ENCODE measurements at regions not wholly inside any gene's neighbourhood (a gene's known extent, or its start where the extent isn't known, plus 50 kb on each side); places are given as distances from the start of the nearest gene placed in this dataset.
A peak's percentile ranks its signal among the peaks of the same experiment; 100 is the strongest.

- H3K36me3 Mint-ChIP-seq (ENCODE audit: low read depth), result no peaks in the 10 kb centered on the region
- no peaks in the 10 kb centered on the region for H3K9me3 Mint-ChIP-seq
- no peak for TF ChIP-seq CTCF (IDR thresholded peaks at IDR 0.05; ENCODE audit: unreplicated experiment in 3 of 3)
- H3K4me3 Mint-ChIP-seq, result no peak overlapping the region
- no peaks in the 10 kb centered on the region for H3K4me1 Mint-ChIP-seq
- H3K27me3 Mint-ChIP-seq (ENCODE audit: low read depth), result peaks cover 9% of the 10 kb centered on the region
- no peak overlapping the region for H3K27ac Mint-ChIP-seq
These were observed 208.5 kb upstream of the DAB1 start for GRCh38 chr1:57632401-57632800.

- H3K27ac Mint-ChIP-seq, result no peak overlapping the region
- H3K4me3 Mint-ChIP-seq, result no peak overlapping the region
- H3K4me1 Mint-ChIP-seq, result peaks cover 17% of the 10 kb centered on the region
- no peaks in the 10 kb centered on the region for H3K27me3 Mint-ChIP-seq (ENCODE audit: low read depth)
- H3K36me3 Mint-ChIP-seq (ENCODE audit: low read depth), result no peaks in the 10 kb centered on the region
- no peak for TF ChIP-seq CTCF (IDR thresholded peaks at IDR 0.05; ENCODE audit: unreplicated experiment in 3 of 3)
- no peaks in the 10 kb centered on the region for H3K9me3 Mint-ChIP-seq
These were observed 203.8 kb upstream of the DAB1 start for GRCh38 chr1:57627612-57628011.

GRCh38 chr1:57623791-57624538 lies 200.1 kb upstream of the DAB1 start:
- no peaks in the 10 kb centered on the region for H3K27me3 Mint-ChIP-seq (ENCODE audit: low read depth)
- peak overlapping the region in 1 of 3 experiments; percentile 29 for H3K27ac Mint-ChIP-seq
- H3K4me1 Mint-ChIP-seq, result peaks cover 17% of the 10 kb centered on the region
- H3K9me3 Mint-ChIP-seq, result no peaks in the 10 kb centered on the region
- TF ChIP-seq CTCF (IDR thresholded peaks at IDR 0.05; ENCODE audit: unreplicated experiment in 3 of 3), result no peak
- no peak overlapping the region for H3K4me3 Mint-ChIP-seq
- no peaks in the 10 kb centered on the region for H3K36me3 Mint-ChIP-seq (ENCODE audit: low read depth)

GRCh38 chr1:57623039-57623790 lies 199.4 kb upstream of the DAB1 start:
- Mint-ChIP-seq H3K36me3 (ENCODE audit: low read depth) (no peaks in the 10 kb centered on the region), H3K27ac (peak overlapping the region in 2 of 3 experiments; percentile 29 to 34), H3K27me3 (ENCODE audit: low read depth) (no peaks in the 10 kb centered on the region), H3K9me3 (no peaks in the 10 kb centered on the region), H3K4me3 (peak overlapping the region; percentile 35 to 64 (median 59)), H3K4me1 (peaks cover 17% of the 10 kb centered on the region)
- TF ChIP-seq CTCF (IDR thresholded peaks at IDR 0.05; ENCODE audit: unreplicated experiment in 3 of 3), result no peak

- Mint-ChIP-seq H3K36me3 (ENCODE audit: low read depth) (no peaks in the 10 kb centered on the region), H3K27ac (no peak overlapping the region), H3K27me3 (ENCODE audit: low read depth) (no peaks in the 10 kb centered on the region), H3K9me3 (no peaks in the 10 kb centered on the region), H3K4me1 (peaks cover 23% of the 10 kb centered on the region), H3K4me3 (no peak overlapping the region)
- TF ChIP-seq CTCF (IDR thresholded peaks at IDR 0.05; ENCODE audit: unreplicated experiment in 3 of 3), result no peak
These were observed 197.9 kb upstream of the DAB1 start for GRCh38 chr1:57621776-57622175.

All from nephron (organoid).